Osteocyte (in vitro differentiated cells): ENCODE measurements at regions not wholly inside any gene's neighbourhood (a gene's known extent, or its start where the extent isn't known, plus 50 kb on each side); places are given as distances from the start of the nearest gene placed in this dataset.

Source experiments
- DNase-seq: peaks from one replicate; pipeline ENCODE4 v3.0.0; 2021; ENCODE audit warnings: mixed read lengths; ENCODE audit not compliant: unreplicated experiment; ENCODE audit errors: extremely low spot score
- H3K27ac Mint-ChIP-seq: one replicate; pipeline ENCODE4 v1.8.0; 2021; ENCODE audit warnings: mild to moderate bottlenecking, mixed read lengths; ENCODE audit not compliant: unreplicated experiment
- H3K27me3 Mint-ChIP-seq: one replicate; pipeline ENCODE4 v1.8.0; 2021; ENCODE audit warnings: mixed read lengths; ENCODE audit not compliant: unreplicated experiment
- H3K36me3 Mint-ChIP-seq: one replicate; pipeline ENCODE4 v1.8.0; 2021; ENCODE audit warnings: mixed read lengths; ENCODE audit not compliant: unreplicated experiment
- H3K4me1 Mint-ChIP-seq: one replicate; pipeline ENCODE4 v1.8.0; 2021; ENCODE audit warnings: mixed read lengths; ENCODE audit not compliant: unreplicated experiment
- H3K4me3 Mint-ChIP-seq: one replicate; pipeline ENCODE4 v1.8.0; 2021; ENCODE audit warnings: mild to moderate bottlenecking, moderate library complexity, mixed read lengths; ENCODE audit not compliant: unreplicated experiment
- H3K9me3 Mint-ChIP-seq: one replicate; pipeline ENCODE4 v1.8.0; 2021; ENCODE audit warnings: mixed read lengths; ENCODE audit not compliant: unreplicated experiment
- CTCF ChIP-seq: fragments of 200-600 bp; sonication (generic); IDR thresholded peaks from 2 replicates; pipeline ENCODE4 v1.5.0; 2021; ENCODE audit warnings: antibody characterized with exemption, mild to moderate bottlenecking, moderate library complexity

GRCh38 chr14:31926123-31926522 is 151.0 kb upstream of the ARHGAP5 start:
- H3K27me3 Mint-ChIP-seq = no peaks in the 10 kb centered on the region
- H3K4me1 Mint-ChIP-seq = peaks cover 15% of the 10 kb centered on the region

GRCh38 chr14:31926652-31927347 is 150.3 kb upstream of the ARHGAP5 start:
- H3K27me3 Mint-ChIP-seq = no peaks in the 10 kb centered on the region
- no peaks in the 10 kb centered on the region for H3K36me3 Mint-ChIP-seq
- H3K4me3 Mint-ChIP-seq = no peak overlapping the region
- peaks cover 15% of the 10 kb centered on the region for H3K4me1 Mint-ChIP-seq
- peak overlapping the region; percentile 40 for H3K27ac Mint-ChIP-seq
- no peak for TF ChIP-seq CTCF
- no peaks in the 10 kb centered on the region for H3K9me3 Mint-ChIP-seq
- DNase-seq = no peak

More at GRCh38 chr14:31926123-31926522, 151.0 kb upstream of the ARHGAP5 start:
- H3K27ac Mint-ChIP-seq = no peak overlapping the region
- H3K4me3 Mint-ChIP-seq = no peak overlapping the region
- no peaks in the 10 kb centered on the region for H3K36me3 Mint-ChIP-seq
- no peak for DNase-seq
- TF ChIP-seq CTCF = peak; percentile 62
- H3K9me3 Mint-ChIP-seq = no peaks in the 10 kb centered on the region

GRCh38 chr14:31927348-31927832 is 149.7 kb upstream of the ARHGAP5 start:
- no peak for DNase-seq
- Mint-ChIP-seq H3K4me1 (peaks cover 15% of the 10 kb centered on the region), H3K27ac (peak overlapping the region; percentile 40), H3K4me3 (no peak overlapping the region), H3K9me3 (no peaks in the 10 kb centered on the region), H3K36me3 (no peaks in the 10 kb centered on the region), H3K27me3 (no peaks in the 10 kb centered on the region)
- TF ChIP-seq CTCF = no peak

GRCh38 chr14:31930070-31930469 is 147.0 kb upstream of the ARHGAP5 start:
- H3K4me1 Mint-ChIP-seq = peaks cover 19% of the 10 kb centered on the region
- H3K4me3 Mint-ChIP-seq = no peak overlapping the region
- no peak overlapping the region for H3K27ac Mint-ChIP-seq
- no peaks in the 10 kb centered on the region for H3K9me3 Mint-ChIP-seq
- H3K27me3 Mint-ChIP-seq = no peaks in the 10 kb centered on the region
- no peak for DNase-seq
- H3K36me3 Mint-ChIP-seq = no peaks in the 10 kb centered on the region
- TF ChIP-seq CTCF = no peak

- DNase-seq = no peak
- Mint-ChIP-seq H3K4me1 (peaks cover 21% of the 10 kb centered on the region), H3K36me3 (no peaks in the 10 kb centered on the region), H3K27me3 (no peaks in the 10 kb centered on the region), H3K4me3 (no peak overlapping the region), H3K27ac (no peak overlapping the region), H3K9me3 (no peaks in the 10 kb centered on the region)
- no peak for TF ChIP-seq CTCF
These were observed 146.4 kb upstream of the ARHGAP5 start for GRCh38 chr14:31930493-31931240.
